ENCODE measurements at regions not wholly inside any gene's neighbourhood (a gene's known extent, or its start where the extent isn't known, plus 50 kb on each side); places are given as distances from the start of the nearest gene placed in this dataset.
A peak's percentile ranks its signal among the peaks of the same experiment; 100 is the strongest.

DNA sequence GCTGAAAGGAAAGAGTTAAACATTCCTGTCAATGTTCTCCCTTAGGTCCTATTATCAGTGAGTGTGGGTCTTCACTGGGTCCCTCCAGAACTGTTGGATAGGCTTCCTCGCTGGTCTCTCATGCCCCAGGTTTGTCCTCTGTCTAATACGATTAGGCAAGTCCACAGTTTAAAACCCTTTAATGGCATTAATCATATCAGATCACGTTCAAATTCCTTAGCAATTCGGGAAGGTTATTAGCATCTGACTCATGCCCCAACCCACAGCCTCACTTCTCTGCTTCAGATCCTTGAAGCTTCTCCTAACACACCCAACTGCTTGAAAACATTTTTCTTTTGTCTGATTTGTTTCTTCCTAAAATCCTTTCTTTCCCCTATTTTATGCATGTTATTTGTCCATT is 224.3 kb upstream of the ATP10A start:
- 38 to 47% (median 42%) methylated on average over 4 of the region's 4 CpGs for WGBS, 3 donors
- intact Hi-C loops (cut with DNase I): no loop called here

DNA sequence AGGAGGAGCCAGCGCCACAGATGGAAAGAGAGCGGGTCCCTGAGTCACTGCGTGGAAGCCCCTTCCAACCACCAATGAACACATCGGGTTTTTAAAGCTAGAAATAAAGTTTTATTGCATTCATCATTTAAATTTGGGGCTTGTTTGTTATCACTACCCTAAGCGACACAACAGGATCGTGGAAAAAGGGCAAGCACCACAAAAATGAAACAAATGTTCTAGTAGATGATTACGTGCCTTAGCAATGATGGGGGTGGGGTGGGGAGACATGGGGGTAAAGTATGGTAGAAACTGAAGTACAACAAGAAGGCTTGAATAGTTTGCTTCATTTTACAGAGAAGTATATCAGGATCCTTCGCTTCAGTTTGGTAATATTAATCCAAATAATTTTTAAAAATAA is 221.6 kb upstream of the ATP10A start:
- TF ChIP-seq, protein P1, sequence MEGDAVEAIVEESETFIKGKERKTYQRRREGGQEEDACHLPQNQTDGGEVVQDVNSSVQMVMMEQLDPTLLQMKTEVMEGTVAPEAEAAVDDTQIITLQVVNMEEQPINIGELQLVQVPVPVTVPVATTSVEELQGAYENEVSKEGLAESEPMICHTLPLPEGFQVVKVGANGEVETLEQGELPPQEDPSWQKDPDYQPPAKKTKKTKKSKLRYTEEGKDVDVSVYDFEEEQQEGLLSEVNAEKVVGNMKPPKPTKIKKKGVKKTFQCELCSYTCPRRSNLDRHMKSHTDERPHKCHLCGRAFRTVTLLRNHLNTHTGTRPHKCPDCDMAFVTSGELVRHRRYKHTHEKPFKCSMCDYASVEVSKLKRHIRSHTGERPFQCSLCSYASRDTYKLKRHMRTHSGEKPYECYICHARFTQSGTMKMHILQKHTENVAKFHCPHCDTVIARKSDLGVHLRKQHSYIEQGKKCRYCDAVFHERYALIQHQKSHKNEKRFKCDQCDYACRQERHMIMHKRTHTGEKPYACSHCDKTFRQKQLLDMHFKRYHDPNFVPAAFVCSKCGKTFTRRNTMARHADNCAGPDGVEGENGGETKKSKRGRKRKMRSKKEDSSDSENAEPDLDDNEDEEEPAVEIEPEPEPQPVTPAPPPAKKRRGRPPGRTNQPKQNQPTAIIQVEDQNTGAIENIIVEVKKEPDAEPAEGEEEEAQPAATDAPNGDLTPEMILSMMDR (IDR thresholded peaks at IDR 0.05): no peak
- no peaks in the 10 kb centered on the region for H3K27me3 ChIP-seq (ENCODE audit: insufficient read depth in 3 of 3, low read length in 2 of 3)
- no peak overlapping the region for H3K27ac ChIP-seq
- intact Hi-C loops (cut with DNase I): no loop called here
- H3K36me3 ChIP-seq (ENCODE audit: insufficient read depth in 1 of 2, low read depth in 1 of 2): no peaks in the 10 kb centered on the region
- no peak overlapping the region for H3K4me3 ChIP-seq
- ATAC-seq (no peak), DNase-seq (no peak)
- H3K4me1 ChIP-seq: peaks cover 5% of the 10 kb centered on the region
- no peaks in the 10 kb centered on the region for H3K9me3 ChIP-seq
- WGBS, 3 donors: 87 to 98% (median 88%) methylated on average over 8 of the region's 8 CpGs

More for the DNA sequence above, 224.3 kb upstream of the ATP10A start:
- Histone ChIP-seq H3K4me3 (no peak overlapping the region), H3K36me3 (ENCODE audit: insufficient read depth in 1 of 2, low read depth in 1 of 2) (no peaks in the 10 kb centered on the region), H3K27me3 (ENCODE audit: insufficient read depth in 3 of 3, low read length in 2 of 3) (no peaks in the 10 kb centered on the region), H3K4me1 (peaks cover 5% of the 10 kb centered on the region), H3K9me3 (no peaks in the 10 kb centered on the region), H3K27ac (no peak overlapping the region)
- DNase-seq (no peak), ATAC-seq (no peak)
- TF ChIP-seq, protein P1 (IDR thresholded peaks at IDR 0.05): no peak

DNA sequence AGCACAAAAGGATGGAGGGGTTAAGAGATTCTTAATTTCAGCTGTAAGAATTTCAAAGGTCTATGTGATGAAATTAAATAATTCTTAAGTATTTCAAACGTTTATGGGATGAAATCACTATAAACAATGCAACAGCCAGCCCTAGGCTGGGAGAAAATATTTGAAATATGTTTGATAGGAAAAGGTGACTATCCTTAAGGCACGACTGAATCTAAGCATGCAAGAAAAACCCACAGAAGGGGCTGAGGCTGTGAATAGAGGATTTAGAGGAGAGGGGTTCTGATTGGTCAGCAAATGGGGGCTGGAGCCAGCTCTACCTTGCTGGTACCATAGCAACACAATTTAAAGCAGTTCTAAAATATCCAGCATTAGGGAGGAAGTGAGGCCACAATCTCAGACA is 220.8 kb upstream of the ATP10A start:
- Histone ChIP-seq H3K9me3 (no peaks in the 10 kb centered on the region), H3K27ac (no peak overlapping the region), H3K36me3 (ENCODE audit: insufficient read depth in 1 of 2, low read depth in 1 of 2) (no peaks in the 10 kb centered on the region), H3K4me3 (no peak overlapping the region), H3K4me1 (peaks cover 5% of the 10 kb centered on the region), H3K27me3 (ENCODE audit: insufficient read depth in 3 of 3, low read length in 2 of 3) (no peaks in the 10 kb centered on the region)
- no peak for ATAC-seq
- WGBS, 3 donors: 36 to 49% (median 40%) methylated on average over 2 of the region's 2 CpGs
- DNase-seq: no peak
- TF ChIP-seq, protein P1 (IDR thresholded peaks at IDR 0.05): no peak
- intact Hi-C loops (cut with DNase I): no loop called here

DNA sequence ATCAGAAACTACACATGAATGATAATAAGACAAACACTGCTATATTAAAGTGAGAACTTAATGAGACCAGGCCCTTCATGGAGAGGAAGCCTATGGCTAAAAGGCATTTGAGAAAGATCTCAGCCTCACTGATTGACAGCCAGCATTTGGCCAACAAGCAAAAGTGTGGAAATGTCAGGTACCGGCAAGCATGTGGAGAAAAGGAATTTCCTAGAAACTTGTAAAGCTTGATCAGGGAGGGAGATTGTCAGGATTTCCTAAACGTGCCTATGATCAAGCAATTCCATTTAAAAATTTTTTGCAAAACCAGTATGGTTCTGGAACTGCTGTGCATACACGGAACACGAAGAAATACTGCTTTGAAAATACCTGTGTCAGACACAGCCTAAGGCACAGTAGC is 220.3 kb upstream of the ATP10A start:
- H3K27me3 ChIP-seq (ENCODE audit: insufficient read depth in 3 of 3, low read length in 2 of 3): no peaks in the 10 kb centered on the region
- intact Hi-C loops (cut with DNase I): no loop called here
- 68 to 88% (median 77%) methylated on average over 4 of the region's 4 CpGs for WGBS, 3 donors
- H3K4me3 ChIP-seq: peak overlapping the region; percentile 78
- H3K27ac ChIP-seq: no peak overlapping the region
- TF ChIP-seq, protein P1 (IDR thresholded peaks at IDR 0.05): no peak
- H3K4me1 ChIP-seq: peaks cover 5% of the 10 kb centered on the region
- no peaks in the 10 kb centered on the region for H3K36me3 ChIP-seq (ENCODE audit: insufficient read depth in 1 of 2, low read depth in 1 of 2)
- ATAC-seq (no peak), DNase-seq (no peak)
- no peaks in the 10 kb centered on the region for H3K9me3 ChIP-seq

Measured in psoas muscle (tissue), 7 donors.